A673 (cell line): ENCODE measurements at regions not wholly inside any gene's neighbourhood (a gene's known extent, or its start where the extent isn't known, plus 50 kb on each side); places are given as distances from the start of the nearest gene placed in this dataset.

Source experiments
- BruUV-seq: library from RNA; stranded (reverse); fragments of 400-500 nt; replicated peaks from 2 replicates; lab custom pipeline; 2021; lab: Mats Ljungman, UMichigan
- CTCF ChIA-PET: fragments of 300-600 bp; sonication (Branson Sonifier 250); formaldehyde crosslinking; loops from one replicate; lab custom pipeline; 2022; ENCODE audit warnings: antibody characterized with exemption; lab: Charles Lee
- POLR2A ChIA-PET: fragments of 300-600 bp; sonication (Branson Sonifier 250); formaldehyde crosslinking; loops from one replicate; lab custom pipeline; 2022; ENCODE audit warnings: antibody characterized with exemption; ENCODE audit not compliant: low non-redundant PET; lab: Charles Lee
- DNase-seq: peaks from one replicate; pipeline ENCODE4 v3.0.0-alpha.2; 2015; ENCODE audit warnings: low spot score
- H3K27ac ChIP-seq: fragments of 200-600 bp; sonication (generic); 2 replicates; pipeline ENCODE4 v1.5.1; 2016; ENCODE audit warnings: mixed run types, low read depth, mild to moderate bottlenecking, mixed read lengths, antibody characterized with exemption, low read length; ENCODE audit not compliant: poor library complexity, severe bottlenecking
- H3K27me3 ChIP-seq: fragments of 200-600 bp; sonication (generic); replicated peaks from 2 replicates; pipeline ENCODE4 v1.6.1; 2017; ENCODE audit warnings: mixed run types, low read depth, mild to moderate bottlenecking, mixed read lengths, antibody characterized with exemption, low read length; ENCODE audit not compliant: insufficient read depth, poor library complexity
- H3K36me3 ChIP-seq: fragments of 200-600 bp; sonication (generic); 2 replicates; pipeline ENCODE4 v1.6.1; 2016; ENCODE audit warnings: mixed run types, mild to moderate bottlenecking, mixed read lengths, antibody characterized with exemption, low read length; ENCODE audit not compliant: insufficient read depth, poor library complexity, severe bottlenecking
- H3K4me1 ChIP-seq: fragments of 200-600 bp; sonication (generic); 2 replicates; pipeline ENCODE4 v1.6.1; 2017; ENCODE audit warnings: mixed run types, mild to moderate bottlenecking, mixed read lengths, antibody characterized with exemption, low read length; ENCODE audit not compliant: insufficient read depth, poor library complexity, severe bottlenecking
- H3K4me3 ChIP-seq: fragments of 200-600 bp; sonication (generic); 2 replicates; pipeline ENCODE4 v1.5.1; 2016; ENCODE audit warnings: low read depth, mixed run types, mild to moderate bottlenecking, mixed read lengths, low read length; ENCODE audit not compliant: poor library complexity, severe bottlenecking
- H3K9me3 ChIP-seq: fragments of 200-600 bp; sonication (generic); 2 replicates; pipeline ENCODE4 v1.6.1; 2016; ENCODE audit warnings: mixed run types, low read depth, mild to moderate bottlenecking, mixed read lengths, antibody characterized with exemption, low read length; ENCODE audit not compliant: poor library complexity, severe bottlenecking
- CTCF ChIP-seq: fragments of 300-800, 200-600 bp; sonication (generic); conservative IDR thresholded peaks from 2 replicates; pipeline ENCODE4 v1.5.1; 2017; ENCODE audit warnings: low read depth, mild to moderate bottlenecking, antibody characterized with exemption, low read length, moderate library complexity, mixed read lengths
- EZH2 ChIP-seq: fragments of 200-600 bp; sonication (generic); IDR thresholded peaks from 2 replicates; pipeline ENCODE4 v1.6.1; 2017; ENCODE audit warnings: borderline replicate concordance, low read depth, mild to moderate bottlenecking, mixed read lengths, antibody characterized with exemption, low read length; ENCODE audit not compliant: poor library complexity, severe bottlenecking
- intact Hi-C: fragments of 100-400 bp; cut with micrococcal nuclease; formaldehyde crosslinking; loops from one replicate; pipeline ENCODE4 v1.10.0; 2022; ENCODE audit not compliant: unreplicated experiment

- ChIA-PET CTCF (no interaction called here), POLR2A (no interaction called here)
- Histone ChIP-seq H3K27me3 (peaks cover 36% of the 10 kb centered on the region), H3K36me3 (no peaks in the 10 kb centered on the region), H3K9me3 (no peaks in the 10 kb centered on the region), H3K27ac (no peak overlapping the region), H3K4me3 (no peak overlapping the region), H3K4me1 (no peaks in the 10 kb centered on the region)
- intact Hi-C loops, result no loop called here
- no peak for DNase-seq
- TF ChIP-seq EZH2, result no peak
- BruUV-seq, result no TSS peak
These were observed 79.0 kb downstream of the ZNF280B start for GRCh38 chr22:22429369-22430108.

- DNase-seq, result no peak
- CTCF ChIA-PET, result interaction anchor here (1.0 kb wide), 1 partner anchor 8 kb away, joined by 3 read pairs; no protein-coding TSS in a partner anchor
- Histone ChIP-seq H3K27ac (no peak overlapping the region), H3K36me3 (no peaks in the 10 kb centered on the region), H3K4me3 (no peak overlapping the region), H3K27me3 (peaks cover 42% of the 10 kb centered on the region), H3K9me3 (no peaks in the 10 kb centered on the region), H3K4me1 (no peaks in the 10 kb centered on the region)
- BruUV-seq, result no TSS peak
- intact Hi-C loops, result no loop called here
- TF ChIP-seq EZH2, result no peak
- TF ChIP-seq CTCF, result no peak
- POLR2A ChIA-PET, result no interaction called here
These were observed 78.3 kb downstream of the ZNF280B start for GRCh38 chr22:22430111-22430820.

- TF ChIP-seq CTCF (peak; percentile 69), EZH2 (no peak)
- H3K36me3 ChIP-seq, result no peaks in the 10 kb centered on the region
- CTCF ChIA-PET, result interaction anchor here (1.0 kb wide), 1 partner anchor 9 kb away, joined by 3 read pairs; no protein-coding TSS in a partner anchor
- no peaks in the 10 kb centered on the region for H3K4me1 ChIP-seq
- no TSS peak for BruUV-seq
- no peaks in the 10 kb centered on the region for H3K9me3 ChIP-seq
- intact Hi-C loops, result no loop called here
- peak; percentile 67 for DNase-seq
- no peak overlapping the region for H3K4me3 ChIP-seq
- no peak overlapping the region for H3K27ac ChIP-seq
- POLR2A ChIA-PET, result no interaction called here
- peaks cover 42% of the 10 kb centered on the region for H3K27me3 ChIP-seq
These were observed 77.0 kb downstream of the ZNF280B start for GRCh38 chr22:22431271-22432220.
